HG03280 (cell line): ENCODE measurements at regions not wholly inside any gene's neighbourhood (a gene's known extent, or its start where the extent isn't known, plus 50 kb on each side); places are given as distances from the start of the nearest gene placed in this dataset.
"Not testable (repeated sequence)": the region's sequence is repeated elsewhere in the genome, so short reads cannot be mapped to it uniquely, and the experiment has no call there.

ENCODE experiments used
- ATAC-seq: cut with Tn5 transposase; IDR thresholded peaks from one replicate; pipeline ENCODE4 v1.9.1; 2021; ENCODE audit warnings: mild to moderate bottlenecking, moderate library complexity; ENCODE audit not compliant: unreplicated experiment

- ATAC-seq = no peak
Observed at GRCh38 chr18:65206551-65207260, 544.1 kb upstream of the CDH7 start.

- ATAC-seq = no peak
Observed at GRCh38 chr18:65202091-65202490, 548.7 kb upstream of the CDH7 start.

- ATAC-seq = no peak
Observed at GRCh38 chr18:65175681-65176080, 575.1 kb upstream of the CDH7 start.

GRCh38 chr18:65162086-65162485 lies 588.7 kb upstream of the CDH7 start:
- ATAC-seq = not testable (repeated sequence)

- ATAC-seq = no peak
Observed at GRCh38 chr18:65146482-65147021, 604.3 kb upstream of the CDH7 start.

GRCh38 chr18:65145312-65145711 lies 605.5 kb upstream of the CDH7 start:
- no peak for ATAC-seq

GRCh38 chr18:65133610-65134009 lies 617.2 kb upstream of the CDH7 start:
- ATAC-seq = no peak

GRCh38 chr18:65124633-65125032 lies 626.2 kb upstream of the CDH7 start:
- ATAC-seq = no peak

GRCh38 chr18:65103864-65104263 lies 646.9 kb upstream of the CDH7 start:
- no peak for ATAC-seq

DNA sequence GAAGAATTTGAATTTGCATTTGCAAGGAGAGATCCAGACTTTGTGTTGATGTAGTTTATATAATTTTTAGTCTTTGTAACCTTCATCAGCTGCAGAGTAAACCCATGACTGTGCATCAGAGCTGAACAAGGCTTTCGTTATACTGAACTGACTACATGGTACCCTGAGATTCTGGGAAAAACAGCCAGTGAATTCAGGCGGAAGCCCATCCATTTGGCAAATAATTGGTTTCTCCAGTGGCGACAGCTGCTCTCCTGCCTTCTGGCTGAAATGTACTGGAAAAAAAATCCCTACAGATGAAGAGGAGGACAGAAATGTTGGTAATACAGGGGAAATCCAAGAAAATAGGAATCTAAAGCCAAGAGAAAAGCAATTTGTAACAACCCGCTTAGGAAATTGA lies 657.5 kb upstream of the CDH7 start:
- ATAC-seq = no peak

GRCh38 chr18:65091744-65092329 lies 659.0 kb upstream of the CDH7 start:
- no peak for ATAC-seq

DNA sequence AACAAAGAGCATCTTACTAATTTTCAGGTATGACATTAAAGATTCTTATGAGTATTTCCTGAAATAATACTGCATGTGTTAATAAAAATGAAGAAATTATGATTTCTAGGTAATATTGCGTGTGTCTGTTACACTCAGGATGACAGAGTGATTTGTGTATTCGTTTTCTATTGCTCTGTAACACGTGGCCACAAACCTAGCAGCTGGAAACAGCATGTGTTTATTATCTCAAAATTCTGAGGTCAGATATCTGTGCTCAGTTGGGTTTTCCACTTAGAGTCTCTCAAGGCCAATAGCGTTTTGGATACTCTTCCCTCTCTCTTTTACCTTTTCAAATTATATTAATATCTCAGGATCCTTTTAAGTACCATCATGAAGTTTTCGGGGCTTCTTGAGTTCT lies 667.9 kb upstream of the CDH7 start:
- ATAC-seq = no peak

- ATAC-seq = no peak
Observed at GRCh38 chr18:65081786-65082185, 669.0 kb upstream of the CDH7 start.

DNA sequence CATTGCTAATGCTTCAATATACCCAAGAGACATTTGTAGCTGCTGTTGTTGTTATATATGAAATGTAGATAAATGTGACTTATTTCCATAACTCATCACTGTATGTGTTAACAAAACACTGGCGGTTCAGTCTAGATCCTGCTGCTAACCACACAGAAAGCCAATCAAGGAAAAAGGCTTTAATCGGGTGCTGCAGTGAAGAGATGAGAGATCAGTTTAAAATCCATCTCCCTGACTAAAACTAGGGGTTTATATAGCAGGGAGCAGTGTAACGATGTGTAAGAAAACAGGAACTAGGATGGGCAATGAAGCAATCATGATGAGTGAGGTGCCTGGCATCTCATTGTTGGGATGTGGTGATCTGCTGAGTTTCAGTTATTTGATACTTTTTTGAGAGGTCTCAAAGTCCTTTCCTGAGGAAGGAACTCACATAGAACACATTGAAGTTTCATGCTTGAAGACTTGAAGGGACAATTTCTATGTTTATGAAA lies 677.7 kb upstream of the CDH7 start:
- ATAC-seq = no peak

DNA sequence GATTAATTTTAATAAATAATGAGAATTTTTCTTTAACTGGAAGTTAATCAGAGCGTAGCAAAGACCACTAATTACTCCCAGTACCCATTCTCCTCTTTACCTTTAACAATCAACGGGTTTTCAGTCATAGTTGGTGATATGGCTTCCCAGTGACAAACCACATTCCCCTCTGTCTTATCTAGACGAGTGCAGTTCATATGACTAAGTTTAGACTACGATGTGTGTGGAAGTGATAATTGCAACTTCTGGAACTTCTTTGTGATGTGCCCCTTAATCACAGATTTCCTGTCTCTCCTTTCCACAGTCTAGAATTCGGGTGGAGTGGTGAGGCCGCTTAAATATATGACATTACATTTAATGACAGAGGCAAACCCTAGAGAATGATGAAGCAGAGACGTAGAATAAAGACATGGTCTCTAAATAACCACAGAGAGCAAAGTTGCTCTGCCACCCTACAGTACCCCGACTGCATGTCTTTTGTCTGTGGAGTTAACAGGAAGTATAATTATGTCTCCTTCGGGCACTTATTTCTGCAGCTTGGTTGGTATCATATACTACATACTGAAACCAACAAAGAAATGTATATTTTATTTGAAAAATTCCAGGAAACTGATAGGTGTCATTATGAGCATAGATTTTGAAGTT lies 693.3 kb upstream of the CDH7 start:
- ATAC-seq = no peak

- ATAC-seq = no peak
Observed at GRCh38 chr18:65056575-65056974, 694.2 kb upstream of the CDH7 start.

GRCh38 chr18:65049586-65049985 lies 701.2 kb upstream of the CDH7 start:
- no peak for ATAC-seq

DNA sequence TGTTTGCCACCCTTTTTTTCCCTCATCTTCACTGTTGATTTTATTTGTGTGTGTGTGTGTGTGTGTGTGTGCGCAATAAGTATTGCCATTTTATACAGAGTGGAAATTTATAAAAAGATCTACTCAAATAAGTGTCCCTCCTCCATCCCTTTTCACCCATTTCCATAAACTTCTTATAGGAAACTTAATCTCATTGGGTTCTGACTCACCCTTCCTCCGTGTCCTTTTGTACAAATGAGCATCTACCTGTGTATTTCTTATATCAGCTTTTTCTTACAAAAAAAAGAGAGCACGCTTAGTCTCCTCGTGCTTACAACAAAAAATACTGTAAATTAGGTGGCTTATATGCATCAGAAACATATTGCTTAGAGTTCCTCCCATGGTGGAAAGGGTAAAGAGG lies 711.2 kb upstream of the CDH7 start:
- no peak for ATAC-seq

DNA sequence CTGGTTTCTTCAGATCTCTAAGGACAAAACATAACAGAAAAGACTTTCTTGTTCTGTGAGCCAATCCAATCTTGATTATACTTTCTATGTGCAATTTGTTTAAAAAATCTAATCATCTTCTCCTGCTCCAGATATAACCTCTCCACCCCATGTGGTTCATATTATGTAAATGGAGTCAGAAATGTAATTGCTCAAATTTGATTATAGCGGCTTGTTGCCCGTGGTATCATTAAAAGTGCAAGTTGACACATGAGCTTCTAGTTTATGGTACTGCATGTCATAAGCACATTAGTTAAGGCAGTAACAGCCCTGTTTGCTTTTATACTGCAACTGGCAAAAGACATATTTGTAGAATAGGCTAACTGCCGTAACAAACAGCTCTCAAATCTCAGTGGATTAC lies 715.1 kb upstream of the CDH7 start:
- no peak for ATAC-seq

GRCh38 chr18:65025756-65026155 lies 725.1 kb upstream of the CDH7 start:
- no peak for ATAC-seq

- ATAC-seq = no peak
Observed at GRCh38 chr18:65021021-65021420, 729.8 kb upstream of the CDH7 start.

DNA sequence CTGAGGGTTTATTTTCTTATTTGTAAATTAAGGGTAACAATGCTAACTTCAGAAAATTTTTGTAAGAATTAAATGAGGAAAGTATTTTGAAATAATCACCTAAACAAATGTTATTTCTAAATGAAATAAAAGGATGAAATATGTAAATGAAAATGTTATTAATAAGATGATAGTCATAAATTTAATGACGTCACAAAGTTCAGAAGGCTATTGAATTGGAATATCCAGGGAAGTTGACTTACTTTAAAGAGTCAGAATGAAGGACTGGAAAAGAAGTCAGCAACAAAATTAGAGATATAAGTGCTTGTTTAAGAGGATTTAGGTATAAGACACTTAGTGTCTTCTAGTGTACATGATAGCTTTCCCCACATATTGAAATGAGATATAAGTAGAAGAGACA lies 732.6 kb upstream of the CDH7 start:
- no peak for ATAC-seq
